Tibial nerve (tissue), 4 donors: ENCODE measurements at regions not wholly inside any gene's neighbourhood (a gene's known extent, or its start where the extent isn't known, plus 50 kb on each side); places are given as distances from the start of the nearest gene placed in this dataset.
"Not testable (repeated sequence)": the region's sequence is repeated elsewhere in the genome, so short reads cannot be mapped to it uniquely, and the experiment has no call there.

Experiments
- DNase-seq, 2 donors: peaks; one replicate each; pipeline ENCODE4 v3.0.0-alpha.2; 2019; ENCODE audit warnings: low spot score in 2 of 2
- H3K27ac ChIP-seq, 4 donors: fragments of 200-600 bp; sonication (generic) in 3 of 4; one replicate each; pipeline ENCODE4 v1.5.1; 2017 to 2019; ENCODE audit warnings: mild to moderate bottlenecking in 1 of 4
- H3K27me3 ChIP-seq, 2 donors: fragments of 200-600 bp; sonication (generic) in 1 of 2; one replicate each; pipeline versions ENCODE4 v1.5.1 to v1.6.0; 2017 to 2019
- H3K36me3 ChIP-seq, 3 donors: fragments of 200-600 bp; sonication (generic); one replicate each; pipeline ENCODE4 v1.5.1; 2018 to 2019
- H3K4me1 ChIP-seq, 4 donors: fragments of 200-600 bp; sonication (generic) in 3 of 4; one replicate each; pipeline ENCODE4 v1.5.1; 2017 to 2019
- H3K4me3 ChIP-seq, 4 donors: fragments of 200-600 bp; sonication (generic) in 3 of 4; one replicate each; pipeline ENCODE4 v1.5.1; 2017 to 2019; ENCODE audit warnings: mild to moderate bottlenecking in 1 of 4, moderate library complexity in 1 of 4
- H3K9me3 ChIP-seq, 4 donors: fragments of 200-600 bp; sonication (generic) in 3 of 4; one replicate each; pipeline ENCODE4 v1.5.1; 2017 to 2019
- WGBS, 2 donors: methylation state at CpG; one replicate each; pipeline ENCODE4 v1.1.5; 2018; 5-methylcytosine and 5-hydroxymethylcytosine counted together

- H3K4me3 ChIP-seq, H3K9me3 ChIP-seq, H3K27me3 ChIP-seq, H3K4me1 ChIP-seq, H3K36me3 ChIP-seq, DNase-seq, H3K27ac ChIP-seq: not testable (repeated sequence)
- no CpG with 5 or more reads among the region's 5 CpGs for WGBS, 2 donors
These were observed 53.5 kb upstream of the FAM153A start for GRCh38 chr5:177836191-177836590.
